ENCODE measurements at regions not wholly inside any gene's neighbourhood (a gene's known extent, or its start where the extent isn't known, plus 50 kb on each side); places are given as distances from the start of the nearest gene placed in this dataset.
"Not testable (repeated sequence)": the region's sequence is repeated elsewhere in the genome, so short reads cannot be mapped to it uniquely, and the experiment has no call there.

DNA sequence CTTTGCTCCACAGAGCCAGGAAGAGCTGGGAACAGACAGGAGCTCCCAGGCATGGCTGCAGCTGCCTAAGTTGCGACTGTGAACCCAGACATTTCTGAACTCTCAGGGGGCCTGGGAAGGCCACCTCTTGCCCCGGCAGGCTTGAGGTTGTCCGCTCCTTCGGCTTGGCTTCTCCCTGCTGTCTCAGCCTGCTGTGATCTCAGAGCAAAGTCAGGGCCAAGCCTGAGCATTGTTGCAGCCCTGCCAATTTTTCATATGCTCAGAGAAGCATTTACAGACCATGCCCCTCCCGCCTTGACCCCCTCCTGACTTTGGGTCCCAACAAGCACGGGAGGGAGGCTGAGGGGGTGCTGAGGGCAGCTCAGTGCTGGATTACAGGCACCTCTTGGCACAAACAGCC is 1439.1 kb upstream of the FLRT2 start:
- TF ChIP-seq, protein P1, sequence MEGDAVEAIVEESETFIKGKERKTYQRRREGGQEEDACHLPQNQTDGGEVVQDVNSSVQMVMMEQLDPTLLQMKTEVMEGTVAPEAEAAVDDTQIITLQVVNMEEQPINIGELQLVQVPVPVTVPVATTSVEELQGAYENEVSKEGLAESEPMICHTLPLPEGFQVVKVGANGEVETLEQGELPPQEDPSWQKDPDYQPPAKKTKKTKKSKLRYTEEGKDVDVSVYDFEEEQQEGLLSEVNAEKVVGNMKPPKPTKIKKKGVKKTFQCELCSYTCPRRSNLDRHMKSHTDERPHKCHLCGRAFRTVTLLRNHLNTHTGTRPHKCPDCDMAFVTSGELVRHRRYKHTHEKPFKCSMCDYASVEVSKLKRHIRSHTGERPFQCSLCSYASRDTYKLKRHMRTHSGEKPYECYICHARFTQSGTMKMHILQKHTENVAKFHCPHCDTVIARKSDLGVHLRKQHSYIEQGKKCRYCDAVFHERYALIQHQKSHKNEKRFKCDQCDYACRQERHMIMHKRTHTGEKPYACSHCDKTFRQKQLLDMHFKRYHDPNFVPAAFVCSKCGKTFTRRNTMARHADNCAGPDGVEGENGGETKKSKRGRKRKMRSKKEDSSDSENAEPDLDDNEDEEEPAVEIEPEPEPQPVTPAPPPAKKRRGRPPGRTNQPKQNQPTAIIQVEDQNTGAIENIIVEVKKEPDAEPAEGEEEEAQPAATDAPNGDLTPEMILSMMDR (IDR thresholded peaks at IDR 0.05; ENCODE audit: insufficient read depth, low read length, poor library complexity, severe bottlenecking), result no peak
- no peaks in the 10 kb centered on the region for H3K36me3 ChIP-seq (ENCODE audit: control insufficient read depth, insufficient read depth, low read length)
- no peaks in the 10 kb centered on the region for H3K27me3 ChIP-seq (replicated peaks; ENCODE audit: control insufficient read depth, insufficient read depth, low read length)
- DNase-seq (ENCODE audit: extremely low read depth, insufficient read length), result no peak
- H3K4me3 ChIP-seq (replicated peaks; ENCODE audit: low read depth, low read length), result no peak overlapping the region

DNA sequence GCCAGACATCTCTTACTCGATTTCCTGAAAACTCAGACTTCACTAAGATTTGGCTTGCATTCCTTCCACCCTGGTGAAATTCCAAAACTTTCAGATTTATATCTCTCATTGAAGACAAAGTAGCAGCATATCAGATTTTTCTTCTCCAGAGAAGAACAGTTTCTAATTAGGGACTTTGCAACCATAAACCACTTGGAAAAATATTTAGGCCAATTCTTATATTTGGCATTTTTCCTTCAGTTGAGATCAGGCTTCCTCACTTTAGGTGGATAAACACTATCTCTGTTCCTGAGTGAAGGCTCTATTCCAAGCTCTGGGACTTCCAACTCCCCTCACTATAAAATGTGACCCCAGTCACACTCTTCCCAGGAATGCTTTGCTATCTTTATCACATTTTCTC is 1434.3 kb upstream of the FLRT2 start:
- no peak overlapping the region for H3K4me3 ChIP-seq (replicated peaks; ENCODE audit: low read depth, low read length)
- H3K36me3 ChIP-seq (ENCODE audit: control insufficient read depth, insufficient read depth, low read length), result no peaks in the 10 kb centered on the region
- DNase-seq (ENCODE audit: extremely low read depth, insufficient read length), result no peak
- TF ChIP-seq, protein P1 (IDR thresholded peaks at IDR 0.05; ENCODE audit: insufficient read depth, low read length, poor library complexity, severe bottlenecking), result no peak
- H3K27me3 ChIP-seq (replicated peaks; ENCODE audit: control insufficient read depth, insufficient read depth, low read length), result no peaks in the 10 kb centered on the region

DNA sequence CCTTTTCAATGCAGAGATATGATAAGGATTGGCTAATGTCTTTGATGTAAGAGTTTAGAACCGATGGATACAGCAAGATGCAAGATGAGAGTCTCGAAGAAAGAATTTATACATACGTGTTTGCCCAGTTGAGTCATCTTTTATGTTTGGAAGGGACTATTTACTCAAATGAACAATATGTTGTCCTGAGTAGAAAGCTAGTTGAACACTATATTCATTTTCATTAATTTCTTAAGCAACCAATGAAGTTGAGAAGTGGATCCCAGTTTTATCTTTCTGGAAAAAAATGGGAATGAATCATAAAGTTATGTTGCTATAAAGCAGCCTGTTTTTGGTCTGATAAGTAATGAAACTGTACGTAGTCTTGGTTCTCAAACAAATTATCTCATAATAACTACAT is 1431.7 kb upstream of the FLRT2 start:
- no peak for DNase-seq (ENCODE audit: extremely low read depth, insufficient read length)
- TF ChIP-seq, protein P1 (IDR thresholded peaks at IDR 0.05; ENCODE audit: insufficient read depth, low read length, poor library complexity, severe bottlenecking), result no peak
- no peaks in the 10 kb centered on the region for H3K36me3 ChIP-seq (ENCODE audit: control insufficient read depth, insufficient read depth, low read length)

DNA sequence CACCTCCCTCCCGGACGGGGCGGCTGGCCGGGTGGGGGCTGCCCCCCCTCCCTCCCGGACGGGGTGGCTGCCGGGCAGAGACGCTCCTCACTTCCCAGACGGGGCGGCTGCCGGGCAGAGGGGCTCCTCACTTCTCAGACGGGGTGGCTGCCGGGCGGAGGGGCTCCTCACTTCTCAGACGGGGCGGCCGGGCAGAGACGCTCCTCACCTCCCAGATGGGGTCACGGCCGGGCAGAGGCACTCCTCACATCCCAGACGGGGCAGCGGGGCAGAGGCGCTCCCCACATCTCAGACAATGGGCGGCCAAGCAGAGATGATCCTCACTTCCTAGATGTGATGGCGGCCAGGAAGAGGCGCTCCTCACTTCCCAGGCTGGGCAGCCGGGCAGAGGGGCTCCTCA is 1430.4 kb upstream of the FLRT2 start:
- H3K4me3 ChIP-seq (replicated peaks; ENCODE audit: low read depth, low read length); DNase-seq (ENCODE audit: extremely low read depth, insufficient read length); H3K27me3 ChIP-seq (replicated peaks; ENCODE audit: control insufficient read depth, insufficient read depth, low read length); H3K36me3 ChIP-seq (ENCODE audit: control insufficient read depth, insufficient read depth, low read length): not testable (repeated sequence)

More for the DNA sequence above, 1431.7 kb upstream of the FLRT2 start:
- H3K27me3 ChIP-seq (replicated peaks; ENCODE audit: control insufficient read depth, insufficient read depth, low read length), result no peaks in the 10 kb centered on the region
- no peak overlapping the region for H3K4me3 ChIP-seq (replicated peaks; ENCODE audit: low read depth, low read length)

DNA sequence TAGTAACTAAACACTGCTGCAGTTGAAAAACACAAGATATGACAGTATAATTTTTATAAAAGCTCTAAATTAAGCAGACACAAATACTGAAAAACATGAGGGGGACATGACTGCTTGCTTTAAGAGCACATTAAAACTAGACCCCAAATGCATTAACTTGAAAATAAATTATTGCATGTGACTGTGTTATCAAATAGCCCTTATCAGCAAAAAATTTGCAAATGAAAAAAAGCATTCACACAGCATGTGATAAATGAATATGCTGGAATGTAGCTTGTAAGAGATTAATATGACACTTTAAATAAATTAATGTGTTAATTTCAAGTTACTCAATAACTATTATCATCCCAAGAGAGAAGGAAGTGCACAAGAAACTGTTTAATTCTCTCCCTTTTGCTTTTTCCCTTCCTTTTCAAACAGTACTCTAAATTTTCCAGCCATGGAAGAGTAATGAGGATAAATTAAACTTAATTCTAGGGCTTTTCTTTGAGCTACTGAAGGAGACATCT is 1422.1 kb upstream of the FLRT2 start:
- TF ChIP-seq, protein P1 (IDR thresholded peaks at IDR 0.05; ENCODE audit: insufficient read depth, low read length, poor library complexity, severe bottlenecking), result no peak
- H3K27me3 ChIP-seq (replicated peaks; ENCODE audit: control insufficient read depth, insufficient read depth, low read length), result no peaks in the 10 kb centered on the region
- H3K36me3 ChIP-seq (ENCODE audit: control insufficient read depth, insufficient read depth, low read length), result no peaks in the 10 kb centered on the region
- DNase-seq (ENCODE audit: extremely low read depth, insufficient read length), result no peak
- no peak overlapping the region for H3K4me3 ChIP-seq (replicated peaks; ENCODE audit: low read depth, low read length)

DNA sequence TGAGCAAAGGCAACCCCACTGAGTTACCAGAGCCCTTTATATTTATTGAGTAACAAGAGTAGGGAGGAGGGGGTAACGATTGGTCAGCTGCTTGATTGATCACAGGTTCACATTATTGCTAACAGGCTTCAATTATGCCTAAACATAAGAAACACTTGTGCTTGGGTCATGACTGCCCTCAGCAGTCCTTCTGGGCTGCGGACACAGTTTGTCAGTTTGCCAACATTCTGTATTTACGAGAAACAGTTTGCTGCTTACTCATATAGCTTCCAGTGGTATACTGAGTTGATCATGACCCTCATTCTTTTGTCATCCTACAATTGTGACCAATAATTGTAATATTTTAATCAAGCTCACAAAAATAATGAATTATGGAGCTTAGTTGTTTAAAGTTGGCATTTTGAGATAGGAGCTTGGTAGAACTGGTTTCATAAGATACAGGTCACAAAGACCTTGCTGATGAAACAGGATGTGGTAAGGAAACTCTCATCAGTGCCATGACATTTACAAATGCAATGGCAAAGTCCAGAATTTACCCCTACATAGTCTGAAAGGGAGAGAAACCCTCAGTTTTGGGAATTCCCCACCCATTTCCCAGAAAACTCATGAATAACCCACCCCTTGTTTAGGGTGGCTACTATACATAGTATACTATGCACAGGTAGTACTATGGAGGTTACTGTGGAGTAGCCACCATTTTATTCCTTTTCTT is 1421.0 kb upstream of the FLRT2 start:
- H3K36me3 ChIP-seq (ENCODE audit: control insufficient read depth, insufficient read depth, low read length), result no peaks in the 10 kb centered on the region
- no peak overlapping the region for H3K4me3 ChIP-seq (replicated peaks; ENCODE audit: low read depth, low read length)
- DNase-seq (ENCODE audit: extremely low read depth, insufficient read length), result no peak
- no peaks in the 10 kb centered on the region for H3K27me3 ChIP-seq (replicated peaks; ENCODE audit: control insufficient read depth, insufficient read depth, low read length)
- TF ChIP-seq, protein P1 (IDR thresholded peaks at IDR 0.05; ENCODE audit: insufficient read depth, low read length, poor library complexity, severe bottlenecking), result no peak
